ENCODE measurements at regions not wholly inside any gene's neighbourhood (a gene's known extent, or its start where the extent isn't known, plus 50 kb on each side); places are given as distances from the start of the nearest gene placed in this dataset.

- Histone ChIP-seq H3K4me3 (no peak overlapping the region), H3K9me3 (no peaks in the 10 kb centered on the region), H3K36me3 (no peaks in the 10 kb centered on the region), H3K27me3 (no peaks in the 10 kb centered on the region), H3K4me1 (no peaks in the 10 kb centered on the region), H3K27ac (no peak overlapping the region)
- TF ChIP-seq EP300 (IDR thresholded peaks at IDR 0.05) (no peak), POLR2AphosphoS5 (IDR thresholded peaks at IDR 0.05) (no peak), POLR2A (IDR thresholded peaks at IDR 0.05) (no peak)
- TF ChIP-seq, protein P1, sequence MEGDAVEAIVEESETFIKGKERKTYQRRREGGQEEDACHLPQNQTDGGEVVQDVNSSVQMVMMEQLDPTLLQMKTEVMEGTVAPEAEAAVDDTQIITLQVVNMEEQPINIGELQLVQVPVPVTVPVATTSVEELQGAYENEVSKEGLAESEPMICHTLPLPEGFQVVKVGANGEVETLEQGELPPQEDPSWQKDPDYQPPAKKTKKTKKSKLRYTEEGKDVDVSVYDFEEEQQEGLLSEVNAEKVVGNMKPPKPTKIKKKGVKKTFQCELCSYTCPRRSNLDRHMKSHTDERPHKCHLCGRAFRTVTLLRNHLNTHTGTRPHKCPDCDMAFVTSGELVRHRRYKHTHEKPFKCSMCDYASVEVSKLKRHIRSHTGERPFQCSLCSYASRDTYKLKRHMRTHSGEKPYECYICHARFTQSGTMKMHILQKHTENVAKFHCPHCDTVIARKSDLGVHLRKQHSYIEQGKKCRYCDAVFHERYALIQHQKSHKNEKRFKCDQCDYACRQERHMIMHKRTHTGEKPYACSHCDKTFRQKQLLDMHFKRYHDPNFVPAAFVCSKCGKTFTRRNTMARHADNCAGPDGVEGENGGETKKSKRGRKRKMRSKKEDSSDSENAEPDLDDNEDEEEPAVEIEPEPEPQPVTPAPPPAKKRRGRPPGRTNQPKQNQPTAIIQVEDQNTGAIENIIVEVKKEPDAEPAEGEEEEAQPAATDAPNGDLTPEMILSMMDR (IDR thresholded peaks at IDR 0.05): no peak
- WGBS: 79% methylated on average over 2 of the region's 2 CpGs
- no peak for DNase-seq (ENCODE audit: low spot score in 2 of 2)
Measured at GRCh38 chr3:153000325-153000724, 161.7 kb upstream of the RAP2B start.

DNA sequence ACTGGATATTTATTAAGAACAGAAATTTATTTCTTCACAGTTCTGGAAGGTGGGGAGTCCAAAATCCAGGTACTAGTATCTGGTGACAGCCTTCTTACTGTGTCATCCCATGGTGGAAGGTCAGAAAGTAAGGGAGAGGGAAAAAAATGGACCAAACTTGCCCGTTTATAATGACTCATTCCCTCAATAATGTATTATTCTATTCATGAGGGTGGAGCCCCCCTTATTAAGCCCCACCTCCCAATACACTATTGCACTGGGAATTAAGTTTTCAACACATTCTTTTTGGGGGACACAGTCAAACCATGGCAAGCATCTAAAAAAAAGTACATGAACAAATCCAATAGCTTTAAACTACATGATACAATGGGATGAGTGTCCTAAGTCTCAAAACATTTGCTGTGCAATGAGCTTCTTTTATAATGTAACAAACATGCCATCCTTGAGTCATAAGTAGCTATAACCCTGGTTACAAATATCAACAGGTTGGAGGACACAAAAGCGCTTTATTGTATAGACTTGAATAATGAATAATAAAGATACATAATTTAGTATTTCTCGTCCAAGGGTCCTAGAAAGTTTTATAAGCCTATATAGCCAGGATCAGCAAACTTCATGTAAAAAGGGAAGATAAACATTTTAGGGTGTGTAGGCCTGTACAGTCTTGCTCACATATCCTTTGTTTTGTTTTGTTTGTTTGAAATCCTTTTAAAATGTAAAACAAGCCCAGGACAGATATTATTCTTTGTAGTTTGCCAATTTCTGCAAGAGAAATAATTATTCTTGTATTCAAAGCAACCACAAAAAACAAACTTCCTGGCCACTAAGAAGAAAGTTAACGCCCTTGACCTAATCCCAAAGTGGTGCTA is 160.6 kb upstream of the RAP2B start:
- Histone ChIP-seq H3K36me3 (no peaks in the 10 kb centered on the region), H3K4me3 (no peak overlapping the region), H3K9me3 (no peaks in the 10 kb centered on the region), H3K27ac (no peak overlapping the region), H3K4me1 (no peaks in the 10 kb centered on the region), H3K27me3 (no peaks in the 10 kb centered on the region)
- DNase-seq (ENCODE audit: low spot score in 2 of 2): no peak
- TF ChIP-seq, protein P1 (IDR thresholded peaks at IDR 0.05): no peak
- TF ChIP-seq POLR2A (IDR thresholded peaks at IDR 0.05) (no peak), POLR2AphosphoS5 (IDR thresholded peaks at IDR 0.05) (no peak), EP300 (IDR thresholded peaks at IDR 0.05) (no peak)
- 69% methylated on average over 4 of the region's 4 CpGs for WGBS

DNA sequence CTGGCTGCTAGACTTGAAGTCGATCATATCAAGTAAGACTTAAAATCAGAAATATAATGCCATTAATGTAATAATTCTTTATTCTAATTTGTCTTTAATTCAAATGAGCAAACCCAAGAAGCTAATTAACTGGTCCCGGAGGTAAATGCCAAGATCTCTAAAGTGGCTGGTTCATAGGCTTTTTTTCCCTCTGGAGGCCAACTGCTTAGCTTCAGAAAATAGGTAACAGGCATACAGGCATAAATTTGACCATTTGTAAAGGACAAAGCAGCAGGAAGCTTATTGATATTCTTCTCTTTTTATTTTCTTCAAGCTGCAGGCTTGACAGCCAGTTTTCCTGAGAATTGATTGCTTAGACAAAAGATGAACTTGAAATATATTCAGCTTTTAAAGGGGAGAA is 158.6 kb upstream of the RAP2B start:
- TF ChIP-seq EP300 (IDR thresholded peaks at IDR 0.05) (no peak), POLR2A (IDR thresholded peaks at IDR 0.05) (no peak), POLR2AphosphoS5 (IDR thresholded peaks at IDR 0.05) (no peak)
- TF ChIP-seq, protein P1 (IDR thresholded peaks at IDR 0.05): no peak

DNA sequence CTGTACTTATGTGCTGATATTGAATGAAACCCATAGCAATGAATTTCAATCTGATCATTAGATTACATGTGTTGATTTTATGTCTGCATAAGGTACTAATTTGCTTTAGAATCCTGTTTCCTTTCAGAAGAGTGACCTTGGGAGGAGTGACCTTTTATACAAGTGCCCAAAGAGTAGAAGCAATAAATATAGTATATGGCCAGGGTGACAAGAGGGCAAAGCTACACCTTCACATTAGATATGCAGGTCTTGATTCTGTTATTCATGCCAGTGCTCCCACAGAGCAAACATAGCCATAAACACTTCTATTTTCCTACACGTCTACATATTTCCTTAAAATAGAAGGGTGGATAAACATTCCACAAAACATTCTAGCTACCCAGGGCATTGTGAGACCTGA is 158.2 kb upstream of the RAP2B start:
- Histone ChIP-seq H3K4me1 (no peaks in the 10 kb centered on the region), H3K9me3 (no peaks in the 10 kb centered on the region), H3K27ac (no peak overlapping the region), H3K36me3 (no peaks in the 10 kb centered on the region), H3K27me3 (no peaks in the 10 kb centered on the region), H3K4me3 (no peak overlapping the region)
- no peak for DNase-seq (ENCODE audit: low spot score in 2 of 2)
- TF ChIP-seq POLR2A (IDR thresholded peaks at IDR 0.05) (no peak), EP300 (IDR thresholded peaks at IDR 0.05) (no peak), POLR2AphosphoS5 (IDR thresholded peaks at IDR 0.05) (no peak)
- TF ChIP-seq, protein P1 (IDR thresholded peaks at IDR 0.05): no peak
- WGBS: 77% methylated on average over 1 of the region's 1 CpG

More for the DNA sequence above, 158.6 kb upstream of the RAP2B start:
- H3K9me3 ChIP-seq: no peaks in the 10 kb centered on the region
- WGBS: 60% methylated on average over 2 of the region's 2 CpGs
- no peaks in the 10 kb centered on the region for H3K27me3 ChIP-seq
- H3K27ac ChIP-seq: no peak overlapping the region
- no peaks in the 10 kb centered on the region for H3K4me1 ChIP-seq
- H3K36me3 ChIP-seq: no peaks in the 10 kb centered on the region
- no peak overlapping the region for H3K4me3 ChIP-seq
- DNase-seq (ENCODE audit: low spot score in 2 of 2): no peak

DNA sequence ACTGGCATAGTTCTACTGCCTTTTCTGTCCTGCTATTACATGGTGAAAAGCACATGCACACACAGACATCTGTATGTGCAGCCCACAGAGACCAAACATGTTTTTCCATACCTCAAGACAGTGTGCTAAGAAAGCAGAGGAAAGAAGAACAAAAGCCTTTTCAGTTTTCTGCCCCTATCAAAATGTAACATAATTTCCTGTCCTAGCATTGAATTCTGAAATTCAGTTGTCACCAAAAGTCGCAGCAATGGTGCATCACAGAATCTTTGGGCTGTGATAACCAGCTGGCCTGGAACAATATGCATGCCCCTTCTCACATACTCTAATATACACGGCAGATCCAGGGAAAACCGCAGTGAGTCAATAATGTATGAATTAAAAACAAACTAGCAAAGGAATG is 153.8 kb upstream of the RAP2B start:
- Histone ChIP-seq H3K27me3 (no peaks in the 10 kb centered on the region), H3K4me1 (no peaks in the 10 kb centered on the region), H3K4me3 (no peak overlapping the region), H3K36me3 (no peaks in the 10 kb centered on the region), H3K27ac (no peak overlapping the region), H3K9me3 (no peaks in the 10 kb centered on the region)
- DNase-seq (ENCODE audit: low spot score in 2 of 2): no peak
- 85% methylated on average over 3 of the region's 3 CpGs for WGBS
- TF ChIP-seq POLR2A (IDR thresholded peaks at IDR 0.05) (no peak), POLR2AphosphoS5 (IDR thresholded peaks at IDR 0.05) (no peak), EP300 (IDR thresholded peaks at IDR 0.05) (no peak)
- TF ChIP-seq, protein P1 (IDR thresholded peaks at IDR 0.05): no peak
